Fibroblast of the aortic adventitia (primary cell): ENCODE measurements at regions not wholly inside any gene's neighbourhood (a gene's known extent, or its start where the extent isn't known, plus 50 kb on each side); places are given as distances from the start of the nearest gene placed in this dataset.

Experiments
- DNase-seq: peaks from one replicate; pipeline ENCODE4 v3.0.0-alpha.2; 2010; ENCODE audit warnings: low read depth
- H3K4me3 ChIP-seq: 2 replicates; pipeline ENCODE4 v1.5.1; 2011; ENCODE audit warnings: low read depth, mild to moderate bottlenecking, control low read depth, low read length, moderate library complexity
- CTCF ChIP-seq: IDR thresholded peaks from 2 replicates; pipeline ENCODE4 v1.5.1; 2011; ENCODE audit warnings: mild to moderate bottlenecking, low read length, control low read depth, inconsistent platforms; ENCODE audit not compliant: insufficient read depth

- H3K4me3 ChIP-seq: no peak overlapping the region
- DNase-seq: no peak
- TF ChIP-seq CTCF: no peak
Measured at GRCh38 chr7:131112431-131112830, 215.2 kb upstream of the MKLN1 start.

DNA sequence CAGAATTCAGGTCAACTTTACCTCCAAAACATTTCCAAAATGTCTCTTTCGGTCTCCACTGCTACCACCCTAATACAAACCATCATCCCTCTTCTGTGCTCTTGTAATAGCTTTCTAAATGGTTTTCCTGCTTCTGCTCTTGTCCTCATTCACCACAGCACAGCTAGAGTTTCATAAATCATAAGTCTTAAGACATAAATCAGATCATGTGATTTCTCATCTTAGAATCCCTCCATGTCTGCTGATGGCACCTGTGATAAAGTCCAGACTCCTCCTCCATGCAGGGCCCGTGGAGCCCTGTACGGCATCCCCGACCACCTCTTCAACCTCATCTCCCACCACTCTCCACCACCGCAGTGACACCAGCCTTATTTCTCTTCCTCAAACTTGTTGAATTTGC lies 212.3 kb upstream of the MKLN1 start:
- no peak for DNase-seq
- no peak for TF ChIP-seq CTCF

DNA sequence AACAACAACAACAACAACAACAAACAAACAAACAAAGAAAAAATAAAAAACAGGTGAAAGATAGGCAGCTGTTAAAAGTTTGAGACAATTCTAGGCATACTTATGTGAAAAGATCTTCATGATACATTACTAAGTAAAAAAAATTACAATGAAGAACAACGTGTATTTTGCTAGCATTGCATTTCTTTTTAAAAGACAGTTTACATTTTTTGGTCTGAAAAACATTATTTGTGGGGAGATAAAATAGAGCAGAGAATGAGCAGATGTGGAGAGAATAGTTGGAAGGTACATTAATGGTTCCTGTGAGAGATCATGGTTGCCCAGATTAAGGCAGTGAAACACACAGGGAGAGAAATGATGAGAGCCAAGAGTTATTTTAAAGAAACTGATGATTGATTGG lies 210.2 kb upstream of the MKLN1 start:
- TF ChIP-seq CTCF: no peak
- DNase-seq: no peak
- no peak overlapping the region for H3K4me3 ChIP-seq

More for the DNA sequence above, 212.3 kb upstream of the MKLN1 start:
- H3K4me3 ChIP-seq: no peak overlapping the region

DNA sequence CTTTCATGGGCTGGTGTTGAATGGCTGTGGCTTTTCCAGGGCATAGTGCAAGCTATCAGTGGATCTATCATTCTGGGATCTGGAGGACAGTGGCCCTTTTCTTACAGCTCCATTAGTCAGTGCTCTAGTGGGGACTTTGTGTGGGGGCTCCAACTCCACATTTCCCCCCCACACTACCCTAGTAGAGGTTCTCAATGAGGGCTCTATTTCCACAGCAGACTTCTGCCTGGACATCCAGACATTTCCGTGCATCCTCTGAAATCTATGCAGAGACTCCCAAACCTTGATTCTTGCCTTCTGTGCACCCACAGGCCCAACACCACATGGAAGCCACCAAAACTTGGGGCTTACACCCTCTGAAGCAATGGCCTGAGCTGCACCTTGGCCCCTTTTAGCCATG lies 208.3 kb upstream of the MKLN1 start:
- no peak overlapping the region for H3K4me3 ChIP-seq
- TF ChIP-seq CTCF: no peak
- no peak for DNase-seq

GRCh38 chr7:131122394-131122793 lies 205.3 kb upstream of the MKLN1 start:
- no peak for TF ChIP-seq CTCF
- H3K4me3 ChIP-seq: no peak overlapping the region
- no peak for DNase-seq

DNA sequence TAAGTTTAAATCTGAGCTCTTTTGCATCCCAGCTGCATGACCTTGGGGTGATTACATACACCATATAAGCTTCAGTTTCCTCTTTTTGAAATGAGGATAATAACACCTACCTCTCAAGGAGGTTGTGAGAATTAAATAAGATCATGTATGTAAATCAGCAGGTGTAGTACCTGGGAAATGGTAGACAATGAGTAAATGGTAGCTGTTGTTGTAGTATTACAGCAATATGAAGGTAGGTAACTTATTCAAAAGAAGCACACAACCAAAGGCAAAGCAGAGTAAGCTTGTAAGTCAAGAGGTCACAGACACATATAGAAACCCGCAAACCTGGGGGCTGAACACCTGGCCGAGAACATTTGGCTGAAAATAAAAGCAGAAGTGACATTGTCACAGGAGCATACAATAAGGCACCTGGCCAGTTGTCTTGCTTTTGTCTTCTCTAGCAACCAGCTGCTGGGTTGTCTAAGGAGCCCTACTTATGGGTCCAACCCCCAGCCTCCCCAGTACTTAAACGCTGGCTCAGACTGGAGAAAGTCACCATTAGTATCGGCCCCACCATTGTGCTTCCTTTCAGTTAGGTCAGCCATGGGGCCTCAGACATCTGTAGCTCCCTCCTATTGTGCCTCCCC lies 203.6 kb upstream of the MKLN1 start:
- DNase-seq: no peak
- no peak for TF ChIP-seq CTCF
- H3K4me3 ChIP-seq: no peak overlapping the region

GRCh38 chr7:131124867-131125266 lies 202.8 kb upstream of the MKLN1 start:
- no peak overlapping the region for H3K4me3 ChIP-seq
- no peak for DNase-seq
- TF ChIP-seq CTCF: no peak
